AG09309 (cell line): ENCODE measurements at regions not wholly inside any gene's neighbourhood (a gene's known extent, or its start where the extent isn't known, plus 50 kb on each side); places are given as distances from the start of the nearest gene placed in this dataset.

Experiments used
- DNase-seq: peaks from one replicate; pipeline ENCODE4 v3.0.0-alpha.2; 2010; ENCODE audit warnings: low read depth
- H3K4me3 ChIP-seq: 2 replicates; pipeline ENCODE4 v1.5.1; 2011; ENCODE audit warnings: mild to moderate bottlenecking, low read depth, low read length, moderate library complexity; ENCODE audit not compliant: control insufficient read depth
- CTCF ChIP-seq: IDR thresholded peaks from 2 replicates; pipeline ENCODE4 v1.5.1; 2011; ENCODE audit warnings: mild to moderate bottlenecking, low read depth, low read length, inconsistent platforms; ENCODE audit not compliant: insufficient read depth, control insufficient read depth; ENCODE audit errors: missing control alignments

DNA sequence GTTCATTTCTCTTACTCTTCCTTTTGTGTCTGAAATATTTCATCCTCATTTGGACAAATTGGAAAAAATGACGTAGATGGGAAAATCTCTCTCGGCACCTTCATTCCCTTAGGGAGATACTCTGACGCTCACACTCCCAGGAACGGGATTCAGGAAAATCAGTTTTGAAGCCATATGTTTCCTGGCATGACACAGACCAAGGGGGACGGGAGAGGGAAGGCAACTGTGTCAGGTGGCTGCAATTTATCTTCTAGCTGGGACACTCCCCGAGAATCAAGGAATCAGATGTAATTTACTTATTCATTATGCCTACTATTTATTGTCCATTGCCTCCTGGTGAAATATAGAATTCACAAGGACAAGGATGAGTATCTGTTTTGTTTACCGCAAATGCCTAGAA lies 65.5 kb downstream of the IRX5 start:
- no peak for TF ChIP-seq CTCF
- no peak for DNase-seq

GRCh38 chr16:54998834-54999233 lies 68.2 kb downstream of the IRX5 start:
- TF ChIP-seq CTCF, result no peak
- no peak overlapping the region for H3K4me3 ChIP-seq
- DNase-seq, result no peak

More for the DNA sequence above, 65.5 kb downstream of the IRX5 start:
- no peak overlapping the region for H3K4me3 ChIP-seq

DNA sequence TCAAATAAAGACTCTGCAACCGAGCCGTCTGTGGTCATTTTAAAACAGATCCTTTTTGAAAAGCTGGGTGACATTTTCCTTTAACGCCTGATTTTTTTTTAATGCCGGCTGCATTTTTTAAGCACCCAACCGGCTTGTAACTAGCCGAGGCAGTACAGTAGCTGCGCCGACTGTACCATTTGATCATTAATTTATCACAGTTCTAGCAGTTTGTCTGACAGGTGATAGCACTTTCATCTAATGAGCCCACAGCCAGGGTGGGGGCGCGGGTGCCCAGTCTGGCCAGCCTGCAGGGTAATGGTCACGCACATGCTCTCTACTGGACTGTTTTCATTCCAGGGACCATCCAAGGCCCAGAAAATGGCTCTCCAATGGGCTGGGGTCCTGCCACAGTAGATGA lies 68.8 kb downstream of the IRX5 start:
- no peak overlapping the region for H3K4me3 ChIP-seq
- no peak for TF ChIP-seq CTCF
- DNase-seq, result no peak

- H3K4me3 ChIP-seq, result no peak overlapping the region
- peak; percentile 35 for DNase-seq
- no peak for TF ChIP-seq CTCF
Observed at GRCh38 chr16:55000595-55000994, 69.9 kb downstream of the IRX5 start.

DNA sequence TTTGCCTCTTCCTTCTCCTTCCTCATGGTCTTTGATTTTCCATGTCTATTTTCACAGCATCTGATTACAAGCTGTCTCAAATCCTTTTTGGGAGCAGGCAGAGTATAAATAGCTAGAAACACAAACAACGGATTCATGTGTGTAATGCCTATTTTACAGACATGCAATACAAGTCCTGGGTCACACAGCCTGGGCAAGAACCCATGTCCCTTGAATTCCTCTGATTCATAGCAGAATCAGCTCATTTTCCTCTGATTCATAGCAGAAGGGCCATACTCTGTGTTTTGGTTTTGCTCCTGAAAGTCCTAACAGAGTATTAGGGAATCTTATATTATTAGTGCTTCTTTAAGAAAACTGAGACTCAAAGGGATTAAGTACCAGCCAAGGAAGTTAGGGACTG lies 71.3 kb downstream of the IRX5 start:
- TF ChIP-seq CTCF, result no peak
- no peak overlapping the region for H3K4me3 ChIP-seq
- DNase-seq, result no peak

DNA sequence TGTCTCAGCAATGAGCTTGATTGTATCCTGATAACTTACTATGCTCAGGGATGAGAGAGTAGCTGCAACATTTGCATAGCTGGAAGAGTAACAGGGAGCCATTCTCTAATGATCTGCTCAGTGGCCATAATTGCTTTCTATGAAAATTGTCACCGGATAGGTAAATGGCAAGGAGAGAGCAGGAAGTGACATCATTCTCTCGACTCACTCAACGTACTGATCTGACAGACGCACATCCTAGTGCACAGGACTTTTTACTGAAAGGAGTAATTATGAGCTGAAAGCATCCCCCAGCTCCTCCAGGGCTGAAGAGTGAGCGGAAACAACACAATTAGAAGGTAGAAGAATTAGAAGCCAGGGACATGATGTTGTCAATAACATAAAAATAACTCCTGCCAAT lies 71.8 kb downstream of the IRX5 start:
- TF ChIP-seq CTCF, result no peak
- DNase-seq, result no peak
- H3K4me3 ChIP-seq, result no peak overlapping the region

- DNase-seq, result no peak
- no peak for TF ChIP-seq CTCF
- no peak overlapping the region for H3K4me3 ChIP-seq
Observed at GRCh38 chr16:55003306-55003705, 72.6 kb downstream of the IRX5 start.
